ENCODE measurements at regions not wholly inside any gene's neighbourhood (a gene's known extent, or its start where the extent isn't known, plus 50 kb on each side); places are given as distances from the start of the nearest gene placed in this dataset.
"Not testable (repeated sequence)": the region's sequence is repeated elsewhere in the genome, so short reads cannot be mapped to it uniquely, and the experiment has no call there.

DNA sequence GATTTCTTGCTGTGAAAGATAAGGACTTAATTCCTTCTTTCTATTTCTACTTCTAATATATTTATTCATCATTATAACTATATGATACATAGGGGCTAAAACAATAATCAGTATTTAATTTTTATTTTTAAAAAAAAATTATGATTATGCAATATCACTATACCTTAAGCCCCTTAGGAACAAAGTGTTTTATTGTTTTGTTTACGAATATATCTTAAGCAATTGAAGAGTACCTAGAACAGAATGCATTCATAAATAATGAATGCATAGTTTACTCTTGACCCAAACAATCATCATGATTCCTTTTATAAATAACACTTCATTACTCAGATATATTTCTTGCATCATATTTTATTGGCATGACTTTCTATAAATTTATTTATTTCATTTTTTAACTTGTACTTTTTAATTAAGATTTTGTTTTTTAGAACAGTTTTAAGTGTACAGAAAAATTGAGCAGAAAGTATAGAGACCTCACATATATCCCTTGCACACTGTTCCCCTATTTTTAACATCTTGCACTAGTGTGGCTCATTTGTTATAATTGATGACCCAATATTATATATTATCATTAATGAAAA, 339.9 kb upstream of the SPRY2 start:
- DNase-seq: no peak

DNA sequence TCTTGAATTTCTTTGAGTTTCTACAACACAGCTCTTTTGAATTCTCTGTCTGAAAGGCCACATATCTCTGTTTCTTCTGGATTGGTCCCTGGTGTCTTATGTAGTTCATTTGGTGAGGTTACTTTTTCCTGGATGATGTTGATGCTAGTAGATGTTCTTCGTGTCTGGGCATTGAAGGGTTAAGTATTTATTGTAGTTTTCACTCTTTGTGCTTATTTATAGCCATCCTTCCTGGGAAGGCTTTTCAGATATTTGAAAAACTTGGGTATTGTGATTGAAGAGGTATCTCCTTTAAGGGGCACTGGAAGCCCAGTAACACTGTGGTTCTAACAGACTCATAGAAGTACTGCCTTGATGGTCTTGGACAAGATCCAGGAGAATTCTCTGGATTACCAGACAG, 338.5 kb upstream of the SPRY2 start:
- DNase-seq: no peak

DNA sequence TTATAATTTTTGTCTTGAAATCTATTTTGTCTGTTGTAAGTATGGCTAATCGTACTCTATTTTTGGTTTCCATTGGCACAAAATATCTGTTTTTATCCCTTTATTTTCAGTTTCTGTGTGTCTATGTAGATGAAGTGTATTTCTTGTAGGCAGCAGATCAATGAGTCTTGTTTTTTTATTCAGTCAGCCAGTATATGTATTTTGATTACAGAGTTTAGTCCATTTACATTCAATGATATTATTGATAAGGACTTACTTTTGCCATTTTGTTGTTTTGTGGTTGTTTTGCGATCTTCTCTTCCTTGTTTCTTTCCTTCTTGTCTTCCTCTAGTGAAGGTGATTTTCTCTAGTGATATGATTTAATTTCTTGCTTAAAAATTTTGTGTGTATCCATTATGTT, 336.3 kb upstream of the SPRY2 start:
- no peak for DNase-seq

DNA sequence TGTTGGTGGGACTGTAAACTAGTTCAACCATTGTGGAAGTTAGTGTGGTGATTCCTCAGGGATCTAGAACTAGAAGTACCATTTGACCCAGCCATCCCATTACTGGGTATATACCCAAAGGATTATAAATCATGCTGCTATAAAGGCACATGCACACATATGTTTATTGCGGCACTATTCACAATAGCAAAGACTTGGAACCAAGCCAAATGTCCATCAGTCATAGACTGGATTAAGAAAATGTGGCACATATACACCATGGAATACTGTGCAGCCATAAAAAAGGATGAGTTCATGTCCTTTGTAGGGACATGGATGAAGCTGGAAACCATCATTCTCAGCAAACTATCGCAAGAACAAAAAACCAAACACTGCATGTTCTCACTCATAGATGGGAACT, 334.5 kb upstream of the SPRY2 start:
- not testable (repeated sequence) for DNase-seq

DNA sequence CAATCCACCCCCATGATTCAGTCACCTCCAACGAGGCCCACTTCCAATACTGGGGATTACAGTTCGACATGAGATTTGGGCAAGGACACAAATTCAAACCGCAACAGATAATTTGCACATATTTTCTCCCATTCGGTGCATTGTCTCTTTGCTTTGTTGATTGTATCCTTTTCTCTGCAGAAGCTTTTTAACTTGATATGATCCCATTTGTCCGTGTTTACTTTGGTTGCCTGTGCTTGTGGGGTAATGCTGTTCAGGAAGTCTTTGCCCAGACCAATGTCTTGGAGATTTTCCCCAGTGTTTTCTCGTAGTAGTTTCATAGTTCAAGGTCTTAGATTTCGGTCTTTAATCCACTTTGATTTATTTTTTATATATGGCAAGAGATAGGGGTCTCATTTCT, 330.8 kb upstream of the SPRY2 start:
- DNase-seq: no peak

DNA sequence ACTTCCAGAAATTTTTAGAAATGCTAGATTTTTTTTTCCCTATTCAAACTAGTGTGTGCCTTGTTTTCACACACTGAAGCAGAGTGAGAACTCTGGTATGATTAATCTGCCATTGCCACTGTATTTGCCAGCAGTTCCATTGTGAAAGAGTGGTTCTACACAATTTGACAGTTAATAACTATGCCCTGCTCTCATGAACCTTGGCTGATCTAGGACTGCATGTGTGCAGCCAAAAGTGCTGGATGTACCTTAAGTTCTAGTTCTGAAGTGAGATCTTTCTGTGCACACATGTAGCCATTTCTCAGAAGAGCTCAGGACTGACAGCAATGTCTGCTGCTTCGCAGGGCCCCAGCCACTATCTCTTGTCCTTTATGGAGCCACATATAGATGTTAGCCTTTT, 328.2 kb upstream of the SPRY2 start:
- no peak for DNase-seq

DNA sequence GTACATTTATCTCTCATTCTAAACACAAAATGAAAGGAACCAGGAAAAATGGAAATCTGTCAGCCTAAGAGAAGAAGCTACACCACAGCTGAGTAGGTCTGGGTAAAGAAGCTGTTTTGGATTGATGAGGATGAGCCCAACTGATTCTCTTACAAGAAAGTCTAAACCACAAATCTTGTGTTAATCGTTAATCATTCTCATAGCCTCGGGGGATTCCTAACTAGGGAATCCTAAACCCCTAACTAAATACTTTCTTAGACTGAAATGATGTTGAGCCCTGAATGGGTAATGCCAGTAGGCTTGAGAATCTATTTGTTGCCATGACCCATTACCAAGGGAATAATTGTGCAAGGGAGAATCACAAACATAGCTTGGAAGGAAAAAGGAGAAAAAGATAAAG, 327.5 kb upstream of the SPRY2 start:
- DNase-seq: no peak

DNA sequence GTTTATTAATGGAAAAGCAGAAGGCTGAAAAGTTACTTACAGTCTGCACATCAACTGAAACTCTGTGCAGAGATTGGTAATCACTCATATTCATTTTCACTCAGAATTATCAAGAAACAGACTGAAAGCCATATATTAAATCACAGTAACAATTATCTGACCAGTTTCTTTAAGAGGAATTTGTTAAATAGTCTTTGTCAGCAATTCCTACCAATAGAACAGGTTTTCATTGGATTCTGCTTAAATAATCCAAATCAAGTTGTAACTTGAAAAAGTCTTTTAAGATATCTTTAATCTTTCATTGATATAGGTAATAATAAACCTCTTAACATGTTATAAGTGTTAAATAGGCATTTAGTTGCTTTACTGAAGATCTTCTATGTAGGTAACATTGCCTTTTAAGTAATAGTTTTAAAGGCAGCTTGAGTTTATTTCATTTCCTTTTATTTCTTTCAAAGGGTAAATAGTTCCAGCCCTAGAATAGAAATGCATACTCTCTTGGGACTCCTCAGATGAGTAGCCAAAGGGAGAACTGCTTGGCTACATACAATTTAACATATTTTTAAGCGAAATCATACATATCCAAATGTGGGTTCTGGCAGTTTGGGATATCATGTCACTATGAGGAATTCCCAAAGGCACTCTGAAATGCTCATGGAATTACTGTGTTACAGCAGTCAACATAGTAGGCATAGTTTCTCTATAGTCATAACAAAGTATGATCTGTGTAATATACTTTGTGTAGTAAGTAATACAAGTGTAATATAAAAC, 326.0 kb upstream of the SPRY2 start:
- no peak for DNase-seq

DNA sequence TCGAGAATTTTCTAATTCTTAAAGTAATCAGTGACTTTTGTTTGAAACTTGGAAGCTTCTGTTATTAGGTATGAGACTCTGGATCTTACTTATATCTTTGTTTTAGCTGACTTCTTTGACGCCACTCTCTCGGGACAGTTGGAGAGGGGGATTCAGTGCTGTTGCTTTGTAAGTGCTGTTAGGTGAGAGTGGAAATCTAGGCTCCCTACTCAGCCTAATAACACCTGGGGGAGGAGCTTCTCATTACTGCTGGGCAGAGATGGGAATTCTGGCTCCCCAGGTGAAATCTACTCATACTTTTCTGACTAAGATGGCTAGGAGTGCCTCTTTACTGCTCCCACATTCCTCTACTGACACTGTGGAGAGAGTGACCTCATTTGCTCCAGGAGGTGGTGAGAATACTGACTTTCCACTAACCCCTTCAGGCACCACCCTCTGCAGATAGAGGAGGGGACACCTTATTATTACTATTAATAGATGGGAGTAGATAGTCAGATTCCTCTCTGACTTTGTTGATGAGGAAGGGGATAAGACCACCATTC, 324.9 kb upstream of the SPRY2 start:
- DNase-seq: no peak

DNA sequence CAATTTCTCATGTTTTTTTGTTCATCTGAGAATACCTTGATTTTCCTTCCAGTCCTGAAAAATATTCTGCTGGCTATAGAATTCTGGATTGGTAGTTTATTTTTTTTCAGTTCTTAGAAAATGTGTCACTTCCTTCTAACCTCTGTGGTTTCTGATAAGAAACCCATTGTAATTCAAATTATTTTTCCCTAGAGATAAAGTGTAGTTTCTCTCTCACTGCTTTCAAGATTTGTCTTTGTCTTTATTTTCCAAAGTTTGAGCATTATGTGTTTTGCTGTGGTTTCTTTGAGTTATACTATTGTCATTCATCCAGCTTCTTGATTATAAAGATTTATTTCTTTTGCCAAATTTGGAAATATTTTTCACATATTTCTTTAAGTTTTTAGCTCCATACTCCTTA, 324.0 kb upstream of the SPRY2 start:
- DNase-seq: no peak

DNA sequence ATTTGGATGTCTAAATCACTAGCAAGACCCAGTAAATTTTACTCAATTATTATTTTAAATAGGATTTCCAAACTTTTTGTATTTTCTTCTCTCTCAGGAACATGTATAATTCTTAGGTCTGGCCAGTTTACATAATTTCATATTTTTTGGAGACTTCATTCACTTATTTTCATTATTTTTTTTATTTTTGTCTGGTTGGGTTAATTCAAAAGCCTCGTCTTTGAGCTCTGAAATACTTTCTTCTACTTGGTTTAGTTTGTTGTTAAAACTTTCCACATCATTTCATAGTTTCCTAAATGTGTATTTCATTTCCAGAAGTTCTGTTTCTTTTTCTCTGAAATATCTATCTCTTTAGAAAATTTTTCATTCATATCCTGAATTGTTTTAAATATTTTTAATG, 322.9 kb upstream of the SPRY2 start:
- no peak for DNase-seq

DNA sequence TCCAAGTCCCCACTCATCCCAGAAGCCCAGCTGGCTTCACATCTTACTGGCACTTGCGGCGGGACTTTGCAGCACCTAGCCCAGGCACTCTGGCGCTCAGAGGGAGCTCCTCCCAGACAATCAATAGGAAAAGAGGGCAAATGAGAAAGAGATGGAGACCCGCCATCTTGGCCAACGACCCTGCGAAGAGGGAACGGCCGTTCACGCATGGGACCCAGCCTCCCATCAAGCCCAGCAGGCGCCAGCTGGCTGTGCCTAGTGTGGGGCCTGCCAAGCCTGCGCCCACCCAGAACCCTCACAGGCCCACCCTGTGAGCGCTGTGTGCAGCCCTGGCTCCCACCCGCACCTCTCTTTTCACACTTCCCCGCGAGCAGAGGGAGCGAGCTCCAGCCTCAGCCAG, 317.8 kb upstream of the SPRY2 start:
- DNase-seq: no peak

DNA sequence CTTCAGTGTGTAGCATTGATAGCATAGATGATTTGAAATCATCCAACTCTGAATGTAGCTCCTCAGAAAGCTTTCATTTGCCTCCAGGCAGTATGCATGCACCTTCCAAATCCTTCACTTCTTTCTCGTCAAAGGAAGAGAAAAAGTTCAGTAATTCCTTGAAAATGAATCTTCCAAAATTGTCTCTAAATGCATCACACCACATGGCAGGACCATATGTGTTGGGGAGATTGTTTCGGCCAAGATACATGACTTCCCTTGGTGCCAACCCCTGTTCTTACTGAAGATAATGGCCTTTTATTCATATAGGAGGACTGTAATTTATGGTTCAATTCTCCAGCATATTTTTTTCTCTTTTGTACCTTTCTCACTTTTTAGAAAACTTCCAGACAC, 315.6 kb upstream of the SPRY2 start:
- DNase-seq: no peak

DNA sequence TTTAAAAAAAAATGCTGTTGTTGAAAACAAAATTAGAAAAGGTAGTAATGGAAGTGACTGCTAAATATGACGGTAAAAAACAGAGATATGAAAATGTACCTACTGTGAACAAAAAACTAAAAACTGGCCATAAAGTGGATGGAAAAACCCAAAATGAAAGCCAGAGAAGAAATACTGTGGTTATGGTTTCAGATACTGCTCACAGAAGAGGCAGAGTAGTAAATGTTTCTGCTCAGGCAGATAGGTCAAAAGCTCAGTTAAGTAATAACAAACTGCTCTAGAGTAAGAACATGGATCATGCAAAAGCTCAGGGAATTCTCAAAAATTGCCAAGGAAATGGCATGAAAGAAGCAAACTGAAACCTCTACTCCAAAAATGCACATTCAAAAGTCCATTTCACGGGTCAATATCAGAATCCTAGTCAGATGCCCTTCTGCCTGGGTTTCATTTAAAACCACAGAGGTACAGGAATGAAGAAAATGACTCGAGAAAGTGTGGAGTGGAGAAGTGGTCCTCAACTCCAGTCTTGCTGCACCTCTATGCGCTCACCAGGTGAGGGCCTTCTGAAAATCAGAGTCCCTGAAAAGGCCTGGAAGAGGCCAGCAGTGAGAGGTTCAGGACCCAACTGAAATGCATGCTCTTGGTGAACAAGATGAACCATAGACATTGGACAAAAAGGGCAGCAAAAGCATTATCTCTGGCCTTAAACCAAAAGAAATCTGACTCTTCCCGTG, 315.0 kb upstream of the SPRY2 start:
- no peak for DNase-seq

DNA sequence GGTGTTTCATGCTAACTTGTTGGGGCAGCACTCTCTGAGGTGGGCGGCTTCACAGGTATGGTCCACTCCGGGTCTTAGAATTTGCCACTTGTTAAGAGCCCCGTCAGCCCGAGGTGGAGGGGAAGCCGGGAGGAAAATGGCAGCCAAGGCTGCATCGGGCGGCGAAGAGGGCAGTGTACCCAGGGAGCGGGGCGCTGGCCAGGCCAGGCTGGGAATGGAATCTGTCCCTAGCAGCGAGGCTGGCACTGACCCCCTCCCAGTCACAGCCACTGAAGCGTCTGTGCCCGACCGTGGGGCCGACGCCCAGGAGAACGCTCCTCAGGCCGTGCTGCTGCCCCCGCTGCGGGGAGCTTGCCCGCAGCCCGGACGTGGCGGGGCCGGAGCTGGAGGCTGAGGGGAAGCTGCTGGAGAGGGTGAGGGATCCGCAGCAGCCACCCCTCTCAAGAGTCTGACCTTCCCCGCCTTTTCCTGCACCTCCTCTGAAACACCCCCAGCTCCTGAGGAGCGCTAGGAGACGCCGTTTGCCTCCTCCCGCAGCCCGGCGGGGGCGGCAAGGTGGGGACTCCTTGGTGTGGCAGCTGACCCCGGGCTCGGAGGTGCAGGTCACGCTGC, 313.8 kb upstream of the SPRY2 start:
- DNase-seq: peak in 1 of 3 donors; percentile 0

DNA sequence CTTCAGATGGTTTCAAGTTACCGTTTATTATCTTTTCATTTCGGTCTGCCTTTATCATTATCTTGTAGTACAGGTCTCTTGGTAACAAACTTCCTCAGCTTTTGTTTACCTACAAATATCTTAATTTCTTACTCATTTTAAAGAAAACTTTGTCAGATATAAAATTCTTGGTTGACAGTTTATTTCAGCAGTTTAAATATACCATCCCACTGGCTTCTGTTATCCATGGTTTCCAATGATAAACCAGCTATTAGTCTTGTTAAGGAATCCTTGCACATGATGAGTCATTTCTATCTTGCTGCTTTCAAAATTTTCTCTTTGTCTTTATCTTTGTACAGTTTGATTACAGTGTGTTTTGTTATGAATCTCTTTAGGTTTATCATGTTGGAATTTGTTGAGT, 308.3 kb upstream of the SPRY2 start:
- DNase-seq: no peak

DNA sequence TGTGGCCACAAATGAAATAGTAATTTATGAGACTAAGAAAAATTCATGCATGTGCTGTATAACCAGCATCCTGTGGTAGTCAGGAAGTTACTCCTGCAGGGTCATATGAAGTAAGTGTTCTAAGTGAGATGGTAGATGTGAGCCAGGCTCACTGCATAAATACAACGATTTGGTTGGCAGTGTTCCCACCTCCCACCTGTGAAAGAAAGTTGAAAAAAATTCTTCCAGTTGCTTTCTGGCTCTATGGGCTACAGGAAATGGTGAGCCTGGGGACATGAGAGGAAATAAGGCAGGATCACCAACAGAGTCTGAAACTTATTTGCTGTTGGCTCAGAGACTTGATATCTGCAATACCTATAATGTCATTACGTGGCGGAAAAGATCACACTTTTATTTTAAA, 301.7 kb upstream of the SPRY2 start:
- no peak for DNase-seq

DNA sequence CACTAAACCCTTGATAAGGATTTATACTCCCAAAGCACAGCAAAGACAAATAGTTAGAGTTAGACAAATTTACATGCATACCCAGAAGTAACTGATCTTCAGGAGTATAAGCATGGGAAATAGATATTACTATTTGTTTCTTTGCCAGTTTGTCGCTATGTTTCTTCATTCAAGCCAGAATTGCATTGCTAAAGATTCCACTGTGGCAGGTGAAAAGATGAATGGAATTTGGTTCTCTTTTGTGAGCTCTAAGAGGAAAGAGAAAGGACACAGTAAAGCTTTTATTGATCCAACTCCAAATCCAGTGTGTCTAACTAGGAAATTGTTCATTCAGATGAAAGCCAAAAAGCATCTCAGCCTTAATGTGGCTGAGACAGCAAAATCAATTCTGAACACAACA, 292.3 kb upstream of the SPRY2 start:
- DNase-seq: no peak

DNA sequence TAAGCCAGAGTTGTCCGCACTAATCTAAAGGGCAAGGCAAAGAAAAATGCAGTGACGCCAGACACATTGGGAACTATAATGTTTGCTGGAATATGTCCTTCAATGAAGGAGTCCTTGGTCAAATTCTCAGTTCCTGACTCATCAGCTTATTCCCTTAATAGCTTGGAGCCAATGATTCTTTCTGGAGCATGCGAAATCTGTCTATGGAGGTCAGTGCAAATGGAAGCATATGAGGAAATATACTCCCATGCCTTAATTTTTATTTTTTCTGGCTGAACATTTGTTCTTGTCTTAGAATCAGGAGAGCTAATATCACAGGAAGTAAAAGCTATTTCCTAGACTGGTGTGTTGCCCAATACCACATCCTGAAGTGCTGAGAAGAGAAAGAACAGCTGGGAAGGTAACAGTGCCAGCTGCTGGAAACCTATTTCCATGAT, 289.8 kb upstream of the SPRY2 start:
- DNase-seq: no peak

DNA sequence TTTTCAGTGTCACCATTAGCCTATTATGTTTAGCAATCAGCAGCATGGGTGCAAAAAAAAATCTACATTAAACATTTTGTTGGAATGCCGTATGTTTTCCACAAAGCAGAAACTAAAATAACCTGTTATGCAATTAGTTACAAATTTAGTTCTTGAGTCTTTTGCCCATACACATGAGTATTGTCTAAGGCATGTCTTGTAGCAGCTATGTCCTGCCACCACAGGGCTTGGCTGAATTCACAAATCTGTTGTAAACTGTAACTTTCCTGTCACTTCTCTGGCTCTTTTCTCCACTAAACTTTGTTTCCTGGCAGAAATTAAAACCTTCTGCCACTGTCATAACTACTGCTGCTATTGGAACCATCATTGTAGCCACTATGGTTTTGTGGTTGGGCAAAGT, 277.9 kb upstream of the SPRY2 start:
- no peak for DNase-seq

DNA sequence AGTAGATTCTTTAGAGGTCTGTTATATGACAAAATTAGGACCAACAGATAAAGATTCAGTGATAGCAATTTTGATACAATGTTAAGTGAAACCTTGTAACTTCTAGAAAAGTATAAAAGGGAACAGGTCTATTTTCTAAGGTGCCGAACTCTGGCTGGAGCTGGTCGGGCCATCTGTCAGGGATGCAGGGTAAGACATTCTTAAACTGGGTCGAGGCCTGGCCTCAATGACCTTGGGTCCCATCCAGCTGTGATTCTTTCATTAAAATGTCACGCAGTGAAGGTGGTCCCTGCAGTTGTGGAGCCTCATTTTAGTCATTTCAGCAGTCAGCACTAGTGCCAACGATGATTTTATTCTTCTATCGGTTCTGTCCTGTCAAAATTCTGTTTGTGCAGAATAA, 271.9 kb upstream of the SPRY2 start:
- no peak for DNase-seq

DNA sequence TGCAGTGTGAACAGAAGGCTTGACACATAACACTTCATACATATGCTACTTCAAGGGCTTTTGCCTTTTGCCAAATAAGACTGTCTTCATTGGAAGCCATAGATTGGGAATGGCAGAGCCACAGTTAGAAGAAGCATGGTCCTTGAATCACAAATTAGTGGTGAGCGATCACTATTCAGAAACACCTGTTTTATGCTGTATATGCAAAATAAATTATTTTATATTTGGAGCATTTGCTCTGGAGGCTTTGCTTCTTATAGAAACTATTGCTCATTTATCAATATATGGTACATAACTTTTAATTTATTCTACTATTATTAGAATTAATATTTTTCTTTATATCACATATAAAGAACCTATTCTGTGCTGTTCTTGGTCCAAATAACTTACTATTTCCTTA, 270.4 kb upstream of the SPRY2 start:
- no peak for DNase-seq

DNA sequence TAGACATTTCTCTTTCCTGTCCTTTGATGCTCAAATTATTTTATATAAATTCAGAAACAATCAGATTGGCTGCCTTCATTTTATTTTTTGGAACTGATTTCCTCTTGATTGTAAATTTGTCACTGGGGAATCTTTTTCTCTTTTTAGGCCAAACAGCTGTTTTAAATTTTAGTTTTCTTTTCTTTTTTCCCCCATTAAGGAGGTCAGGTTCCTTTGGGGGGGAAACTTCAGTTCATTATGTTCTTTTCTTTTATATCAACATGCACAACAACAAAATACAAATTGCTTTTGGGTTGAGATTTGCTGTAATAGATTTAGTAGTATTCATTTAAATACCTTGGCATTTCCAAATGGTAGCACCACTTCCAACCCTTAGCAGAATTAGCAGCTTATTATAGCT, 264.8 kb upstream of the SPRY2 start:
- DNase-seq: no peak

DNA sequence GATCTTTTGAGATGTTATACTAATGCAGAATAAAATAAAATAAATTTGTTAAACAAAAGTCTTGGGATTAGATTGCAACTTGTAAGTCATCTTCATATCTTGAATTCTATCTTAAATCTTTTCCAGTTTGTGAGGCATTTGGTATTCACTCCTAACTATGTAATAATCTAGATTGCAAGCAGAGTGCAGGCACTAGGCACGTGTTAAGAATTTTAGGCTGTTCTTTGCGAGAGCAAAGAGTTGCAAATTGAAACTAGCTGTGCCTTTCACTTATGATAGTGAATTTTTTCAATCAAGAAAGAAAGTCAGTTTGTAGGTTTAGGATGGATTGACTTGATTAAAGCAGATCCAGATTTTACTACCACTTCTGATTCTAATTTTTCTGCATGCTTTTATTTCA, 264.1 kb upstream of the SPRY2 start:
- DNase-seq: no peak
